A673 (cell line): ENCODE measurements at regions not wholly inside any gene's neighbourhood (a gene's known extent, or its start where the extent isn't known, plus 50 kb on each side); places are given as distances from the start of the nearest gene placed in this dataset.

ENCODE experiments used
- EZH2 ChIP-seq: fragments of 200-600 bp; sonication (generic); IDR thresholded peaks from 2 replicates; pipeline ENCODE4 v1.6.1; 2017; ENCODE audit warnings: borderline replicate concordance, low read depth, mild to moderate bottlenecking, mixed read lengths, antibody characterized with exemption, low read length; ENCODE audit not compliant: poor library complexity, severe bottlenecking
- TF ChIP-seq, protein P1 (sequence below): fragments of 300-800, 200-600 bp; sonication (generic); conservative IDR thresholded peaks from 2 replicates; pipeline ENCODE4 v1.5.1; 2017; ENCODE audit warnings: low read depth, mild to moderate bottlenecking, antibody characterized with exemption, low read length, moderate library complexity, mixed read lengths

- TF ChIP-seq, protein P1, sequence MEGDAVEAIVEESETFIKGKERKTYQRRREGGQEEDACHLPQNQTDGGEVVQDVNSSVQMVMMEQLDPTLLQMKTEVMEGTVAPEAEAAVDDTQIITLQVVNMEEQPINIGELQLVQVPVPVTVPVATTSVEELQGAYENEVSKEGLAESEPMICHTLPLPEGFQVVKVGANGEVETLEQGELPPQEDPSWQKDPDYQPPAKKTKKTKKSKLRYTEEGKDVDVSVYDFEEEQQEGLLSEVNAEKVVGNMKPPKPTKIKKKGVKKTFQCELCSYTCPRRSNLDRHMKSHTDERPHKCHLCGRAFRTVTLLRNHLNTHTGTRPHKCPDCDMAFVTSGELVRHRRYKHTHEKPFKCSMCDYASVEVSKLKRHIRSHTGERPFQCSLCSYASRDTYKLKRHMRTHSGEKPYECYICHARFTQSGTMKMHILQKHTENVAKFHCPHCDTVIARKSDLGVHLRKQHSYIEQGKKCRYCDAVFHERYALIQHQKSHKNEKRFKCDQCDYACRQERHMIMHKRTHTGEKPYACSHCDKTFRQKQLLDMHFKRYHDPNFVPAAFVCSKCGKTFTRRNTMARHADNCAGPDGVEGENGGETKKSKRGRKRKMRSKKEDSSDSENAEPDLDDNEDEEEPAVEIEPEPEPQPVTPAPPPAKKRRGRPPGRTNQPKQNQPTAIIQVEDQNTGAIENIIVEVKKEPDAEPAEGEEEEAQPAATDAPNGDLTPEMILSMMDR, result no peak
- no peak for TF ChIP-seq EZH2
Observed at GRCh38 chr15:27669641-27670040, 429.5 kb downstream of the OCA2 start.
